HepG2 (cell line): ENCODE measurements at regions not wholly inside any gene's neighbourhood (a gene's known extent, or its start where the extent isn't known, plus 50 kb on each side); places are given as distances from the start of the nearest gene placed in this dataset.

Experiments
- ATAC-seq: fragments of 200-7000 bp; cut with Tn5 transposase; 3 replicates; pipeline ENCODE4 v1.9.1; 2020; ENCODE audit warnings: mild to moderate bottlenecking, moderate library complexity
- BruUV-seq: library from RNA; stranded (reverse); fragments of 400-500 nt; replicated peaks from 2 replicates; lab custom pipeline; 2021; lab: Mats Ljungman, UMichigan
- CTCF ChIA-PET: fragments of 300-600 bp; formaldehyde crosslinking; extraction: SDS; loops from one replicate; lab custom pipeline; 2021; ENCODE audit warnings: low total read pairs, inconsistent platforms, low intra/inter-chr PET ratio; lab: Yijun Ruan, JAX
- POLR2A ChIA-PET: fragments of 350-600 bp; sonication (Branson Sonifier 250); formaldehyde crosslinking; loops from one replicate; lab custom pipeline; 2020; ENCODE audit warnings: antibody characterized with exemption, inconsistent platforms; lab: Yijun Ruan, JAX
- DNase-seq: peaks from one replicate; pipeline ENCODE4 v3.0.0-alpha.2; 2015; ENCODE audit warnings: low spot score
- FAIRE-seq: peaks from 3 replicates; lab custom pipeline; 2011; peaks lifted over from hg19 to GRCh38; lab: Jason Lieb, UNC
- H2AFZ ChIP-seq: one replicate; pipeline ENCODE4 v1.6.1; 2011; ENCODE audit warnings: low read length, inconsistent platforms
- H3K27ac ChIP-seq: fragments of 300-600 bp; 3 replicates; pipeline ENCODE4 v1.8.0; 2011; ENCODE audit warnings: mixed run types, mild to moderate bottlenecking, mixed read lengths, low read length, inconsistent platforms; ENCODE audit not compliant: insufficient read depth; ENCODE audit errors: extremely low read length
- H3K27me3 ChIP-seq, 2 experiments: fragments of 200-600 bp in 1 of 2; 2 replicates in 1 of 2; 3 replicates in 1 of 2; pipeline versions ENCODE4 v1.6.0 to v1.8.0; 2011; ENCODE audit warnings: low read length in 2 of 2, mild to moderate bottlenecking in 2 of 2, moderate library complexity in 2 of 2, inconsistent platforms in 1 of 2; ENCODE audit not compliant: insufficient read depth in 2 of 2, control insufficient read depth in 1 of 2
- H3K36me3 ChIP-seq, 2 experiments: fragments of 200-600 bp in 1 of 2; replicated peaks in 1 of 2; 2 replicates in 1 of 2; 3 replicates in 1 of 2; pipeline versions ENCODE4 v1.5.1 to v1.8.0; 2011; ENCODE audit warnings: low read length in 2 of 2, inconsistent platforms in 1 of 2; ENCODE audit not compliant: insufficient read depth in 2 of 2, control insufficient read depth in 1 of 2
- H3K4me1 ChIP-seq: 2 replicates; pipeline ENCODE4 v1.5.1; 2012; ENCODE audit warnings: low read length, inconsistent platforms; ENCODE audit not compliant: insufficient read depth
- H3K4me2 ChIP-seq: 2 replicates; pipeline ENCODE4 v1.6.0; 2011; ENCODE audit warnings: low read depth, low read length, inconsistent platforms
- H3K4me3 ChIP-seq, 3 experiments: fragments of 200-600 bp in 1 of 3; sonication (generic), shearing (Covaris generic) in 1 of 3; replicated peaks in 1 of 3; 2 replicates each; pipeline ENCODE4 v1.5.1; 2011 to 2016; ENCODE audit warnings: low read length in 3 of 3, inconsistent platforms in 2 of 3, low read depth in 2 of 3, mild to moderate bottlenecking in 2 of 3, control low read depth in 1 of 3, mixed read lengths in 1 of 3; ENCODE audit not compliant: insufficient read depth in 1 of 3
- H3K79me2 ChIP-seq: one replicate; pipeline ENCODE4 v1.6.1; 2011; ENCODE audit warnings: low read length, inconsistent platforms; ENCODE audit not compliant: insufficient read depth
- H3K9ac ChIP-seq: 2 replicates; pipeline ENCODE4 v1.6.0; 2011; ENCODE audit warnings: mild to moderate bottlenecking, low read depth, low read length, inconsistent platforms; ENCODE audit not compliant: insufficient read depth
- H3K9me3 ChIP-seq: 2 replicates; pipeline ENCODE4 v1.5.1; 2012; ENCODE audit warnings: mild to moderate bottlenecking, low read length
- H4K20me1 ChIP-seq: 2 replicates; pipeline ENCODE4 v1.6.0; 2011; ENCODE audit warnings: inconsistent platforms, mild to moderate bottlenecking, low read length, moderate library complexity; ENCODE audit not compliant: insufficient read depth
- ETS1 ChIP-seq: sonication (generic); formaldehyde crosslinking; IDR thresholded peaks from 2 replicates; pipeline ENCODE4 v1.4.0; 2020; ENCODE audit warnings: missing genetic modification reagents
- FOXJ3 ChIP-seq: sonication (generic); formaldehyde crosslinking; IDR thresholded peaks from 2 replicates; pipeline ENCODE4 v1.4.0; 2020; ENCODE audit warnings: missing genetic modification reagents, mild to moderate bottlenecking, borderline replicate concordance
- IRF2 ChIP-seq: IDR thresholded peaks from 2 replicates; pipeline ENCODE4 v1.6.1; 2018; ENCODE audit warnings: missing genetic modification reagents, missing compliant biosample characterization
- KDM2A ChIP-seq: sonication (generic); formaldehyde crosslinking; IDR thresholded peaks from 2 replicates; pipeline ENCODE4 v1.4.0; 2020; ENCODE audit warnings: low read depth, missing genetic modification reagents, borderline replicate concordance
- PCBP2 ChIP-seq: fragments of 200-400 bp; formaldehyde crosslinking; optimal IDR thresholded peaks from 2 replicates; pipeline ENCODE3; 2018; ENCODE audit warnings: low read length, low read depth; ENCODE audit not compliant: poor library complexity, severe bottlenecking
- PTBP1 ChIP-seq: fragments of 200-400 bp; formaldehyde crosslinking; IDR thresholded peaks from 2 replicates; pipeline ENCODE4 v1.6.1; 2018; ENCODE audit warnings: low read length, low read depth; ENCODE audit not compliant: poor library complexity, severe bottlenecking
- THAP9 ChIP-seq: sonication (generic); formaldehyde crosslinking; IDR thresholded peaks from 2 replicates; pipeline ENCODE4; 2020; ENCODE audit warnings: missing genetic modification reagents, mild to moderate bottlenecking, borderline replicate concordance
- WIZ ChIP-seq: sonication (generic); formaldehyde crosslinking; IDR thresholded peaks from 2 replicates; pipeline ENCODE4 v1.5.1; 2020; ENCODE audit warnings: mild to moderate bottlenecking, missing genetic modification reagents
- ZBED4 ChIP-seq: sonication (generic); formaldehyde crosslinking; IDR thresholded peaks from 2 replicates; pipeline ENCODE4 v1.4.0; 2020; ENCODE audit warnings: missing genetic modification reagents, borderline replicate concordance
- ZEB1 ChIP-seq: IDR thresholded peaks from 2 replicates; pipeline ENCODE4 v1.6.1; 2012; ENCODE audit warnings: mild to moderate bottlenecking, low read depth, inconsistent platforms; ENCODE audit not compliant: insufficient replicate concordance
- ZNF724P ChIP-seq: sonication (generic); formaldehyde crosslinking; IDR thresholded peaks from 2 replicates; pipeline ENCODE4 v1.8.0; 2022; ENCODE audit warnings: missing genetic modification reagents, borderline replicate concordance
- WGBS: methylation state at CpG from one replicate; pipeline ENCODE4 v1.1.6; 2017; ENCODE audit warnings: low lambda C conversion rate; 5-methylcytosine and 5-hydroxymethylcytosine counted together
- in situ Hi-C: cut with HindIII; loops from 2 replicates; pipeline ENCODE4 v1.10.0; 2017; ENCODE audit warnings: low pct_unique_long_range_greater_than_20kb; ENCODE audit not compliant: extremely low pct_ligation_motif_present
- intact Hi-C: fragments of 100-400 bp; cut with micrococcal nuclease; formaldehyde crosslinking; loops from one replicate; pipeline ENCODE4 v1.10.0; 2022; ENCODE audit not compliant: unreplicated experiment
- TF ChIP-seq, protein P1 (sequence below): sonication (generic); formaldehyde crosslinking; IDR thresholded peaks from 2 replicates; pipeline ENCODE4 v1.4.0; 2020; ENCODE audit warnings: mild to moderate bottlenecking, low read depth, missing genetic modification reagents
- TF ChIP-seq, protein P2 (sequence below): sonication (generic); formaldehyde crosslinking; IDR thresholded peaks from 2 replicates; pipeline ENCODE4 v1.8.0; 2022; ENCODE audit warnings: mild to moderate bottlenecking, missing genetic modification reagents, moderate library complexity

- Histone ChIP-seq H3K4me1 (no peaks in the 10 kb centered on the region), H3K27me3 (no peaks in the 10 kb centered on the region), H3K9me3 (no peaks in the 10 kb centered on the region), H3K27ac (no peak overlapping the region), H4K20me1 (no peaks in the 10 kb centered on the region), H3K36me3 (no peaks in the 10 kb centered on the region), H3K4me2 (no peak overlapping the region), H3K4me3 (no peak overlapping the region), H2AFZ (no peak overlapping the region), H3K79me2 (no peaks in the 10 kb centered on the region), H3K9ac (no peak overlapping the region)
- TF ChIP-seq PTBP1 = no peak
- no peak for TF ChIP-seq WIZ (CRISPR knock-in tag)
- TF ChIP-seq ETS1 (CRISPR knock-in tag) = no peak
- TF ChIP-seq, protein P1, sequence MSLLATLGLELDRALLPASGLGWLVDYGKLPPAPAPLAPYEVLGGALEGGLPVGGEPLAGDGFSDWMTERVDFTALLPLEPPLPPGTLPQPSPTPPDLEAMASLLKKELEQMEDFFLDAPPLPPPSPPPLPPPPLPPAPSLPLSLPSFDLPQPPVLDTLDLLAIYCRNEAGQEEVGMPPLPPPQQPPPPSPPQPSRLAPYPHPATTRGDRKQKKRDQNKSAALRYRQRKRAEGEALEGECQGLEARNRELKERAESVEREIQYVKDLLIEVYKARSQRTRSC (CRISPR knock-in tag) = no peak
- TF ChIP-seq FOXJ3 (CRISPR knock-in tag) = no peak
- no peak for TF ChIP-seq ZBED4 (CRISPR knock-in tag)
- no peak for TF ChIP-seq THAP9 (CRISPR knock-in tag)
- TF ChIP-seq ZNF724P = no peak
- TF ChIP-seq, protein P2, sequence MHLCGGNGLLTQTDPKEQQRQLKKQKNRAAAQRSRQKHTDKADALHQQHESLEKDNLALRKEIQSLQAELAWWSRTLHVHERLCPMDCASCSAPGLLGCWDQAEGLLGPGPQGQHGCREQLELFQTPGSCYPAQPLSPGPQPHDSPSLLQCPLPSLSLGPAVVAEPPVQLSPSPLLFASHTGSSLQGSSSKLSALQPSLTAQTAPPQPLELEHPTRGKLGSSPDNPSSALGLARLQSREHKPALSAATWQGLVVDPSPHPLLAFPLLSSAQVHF (CRISPR knock-in tag) = no peak
- TF ChIP-seq IRF2 (CRISPR knock-in tag) = no peak
- TF ChIP-seq KDM2A (CRISPR knock-in tag) = no peak
- no peak for TF ChIP-seq PCBP2
- no peak for TF ChIP-seq ZEB1
- no peak for ATAC-seq
- no peak for FAIRE-seq
- 0% methylated on average over 1 of the region's 1 CpG for WGBS
- in situ Hi-C loops = no loop called here
- BruUV-seq = no TSS peak
- intact Hi-C loops = no loop called here
- no peak for DNase-seq
- CTCF ChIA-PET = no interaction called here
- POLR2A ChIA-PET = no interaction called here
These were observed 144.5 kb upstream of the ELAC2 start for GRCh38 chr17:13162361-13162760.
